Colonic mucosa (tissue), 4 donors: ENCODE measurements at regions not wholly inside any gene's neighbourhood (a gene's known extent, or its start where the extent isn't known, plus 50 kb on each side); places are given as distances from the start of the nearest gene placed in this dataset.
"Not testable (repeated sequence)": the region's sequence is repeated elsewhere in the genome, so short reads cannot be mapped to it uniquely, and the experiment has no call there.

Experiments used
- DNase-seq: peaks from one replicate; pipeline ENCODE4 v3.0.0-alpha.2; 2020
- H3K27ac ChIP-seq: fragments of 200-600 bp; one replicate; pipeline ENCODE4 v1.8.0; 2021
- H3K27me3 ChIP-seq: fragments of 200-600 bp; one replicate; pipeline ENCODE4 v1.8.0; 2021
- H3K36me3 ChIP-seq: fragments of 200-600 bp; one replicate; pipeline ENCODE4 v1.8.0; 2021
- H3K4me1 ChIP-seq: fragments of 200-600 bp; one replicate; pipeline ENCODE4 v1.8.0; 2021; ENCODE audit warnings: mild to moderate bottlenecking
- H3K4me3 ChIP-seq: fragments of 200-600 bp; one replicate; pipeline ENCODE4 v1.8.0; 2021
- H3K9ac ChIP-seq, 2 donors: one replicate each; pipeline ENCODE4 v1.7.0; 2013; ENCODE audit warnings: control low read depth in 2 of 2, low read depth in 2 of 2, low read length in 2 of 2
- H3K9me3 ChIP-seq: fragments of 200-600 bp; one replicate; pipeline ENCODE4 v1.8.0; 2021
- intact Hi-C: fragments of 100-400 bp; cut with DNase I; formaldehyde crosslinking; loops from one replicate; pipeline ENCODE4 v1.14.1; 2022
- TF ChIP-seq, protein P1 (sequence below): fragments of 200-600 bp; IDR thresholded peaks from one replicate; pipeline ENCODE4 v1.8.0; 2022; ENCODE audit warnings: antibody characterized with exemption, mild to moderate bottlenecking
- donor health status: healthy.
- donor health status: DM: no; HTN: no; CAD: no.
- donor health status: DM: no; HTN: no; CAD: no.

DNA sequence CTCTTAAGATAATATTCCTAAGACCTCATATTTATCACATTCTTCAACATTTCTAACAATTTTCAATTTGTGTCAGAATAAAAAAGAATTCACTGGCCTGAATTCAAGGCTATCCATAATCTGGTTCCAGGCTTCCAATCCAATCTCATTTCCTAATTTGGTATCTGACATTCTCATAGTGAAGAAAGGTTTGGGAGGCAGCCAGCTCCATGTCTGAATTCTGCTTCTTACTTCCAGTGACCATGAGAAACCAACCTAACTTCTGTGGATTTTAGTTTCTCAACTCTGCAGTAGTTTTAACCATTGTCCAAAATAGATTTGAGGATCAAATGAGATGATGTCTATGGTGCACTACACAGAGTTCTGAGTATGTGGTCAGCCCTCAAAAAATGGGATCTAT, 439.1 kb upstream of the GCFC2 start:
- Histone ChIP-seq H3K9ac (no peak overlapping the region), H3K4me1 (no peaks in the 10 kb centered on the region), H3K27me3 (no peaks in the 10 kb centered on the region), H3K9me3 (no peaks in the 10 kb centered on the region), H3K27ac (no peak overlapping the region), H3K4me3 (no peak overlapping the region), H3K36me3 (no peaks in the 10 kb centered on the region)
- intact Hi-C loops, result no loop called here
- TF ChIP-seq, protein P1, sequence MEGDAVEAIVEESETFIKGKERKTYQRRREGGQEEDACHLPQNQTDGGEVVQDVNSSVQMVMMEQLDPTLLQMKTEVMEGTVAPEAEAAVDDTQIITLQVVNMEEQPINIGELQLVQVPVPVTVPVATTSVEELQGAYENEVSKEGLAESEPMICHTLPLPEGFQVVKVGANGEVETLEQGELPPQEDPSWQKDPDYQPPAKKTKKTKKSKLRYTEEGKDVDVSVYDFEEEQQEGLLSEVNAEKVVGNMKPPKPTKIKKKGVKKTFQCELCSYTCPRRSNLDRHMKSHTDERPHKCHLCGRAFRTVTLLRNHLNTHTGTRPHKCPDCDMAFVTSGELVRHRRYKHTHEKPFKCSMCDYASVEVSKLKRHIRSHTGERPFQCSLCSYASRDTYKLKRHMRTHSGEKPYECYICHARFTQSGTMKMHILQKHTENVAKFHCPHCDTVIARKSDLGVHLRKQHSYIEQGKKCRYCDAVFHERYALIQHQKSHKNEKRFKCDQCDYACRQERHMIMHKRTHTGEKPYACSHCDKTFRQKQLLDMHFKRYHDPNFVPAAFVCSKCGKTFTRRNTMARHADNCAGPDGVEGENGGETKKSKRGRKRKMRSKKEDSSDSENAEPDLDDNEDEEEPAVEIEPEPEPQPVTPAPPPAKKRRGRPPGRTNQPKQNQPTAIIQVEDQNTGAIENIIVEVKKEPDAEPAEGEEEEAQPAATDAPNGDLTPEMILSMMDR, result no peak
- DNase-seq, result no peak

DNA sequence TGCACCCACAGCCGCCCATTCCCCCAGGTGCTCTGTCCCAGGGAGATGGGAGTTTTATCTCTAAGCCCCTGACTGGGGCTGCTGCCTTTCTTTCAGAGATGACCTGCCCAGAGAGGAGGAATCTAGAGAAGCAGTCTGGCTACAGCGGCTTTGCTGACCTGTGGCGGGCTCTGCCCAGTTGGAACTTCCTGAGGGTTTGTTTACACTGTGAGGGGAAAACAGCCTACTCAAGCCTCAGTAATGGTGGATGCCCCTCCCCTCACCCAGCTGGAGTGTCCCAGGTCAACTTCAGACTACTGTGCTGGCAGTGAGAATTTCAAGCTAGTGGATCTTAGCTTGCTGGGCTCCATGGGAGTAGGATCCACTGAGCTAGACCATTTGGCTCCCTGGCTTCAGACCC, 428.6 kb upstream of the GCFC2 start:
- not testable (repeated sequence) for H3K36me3 ChIP-seq, H3K4me3 ChIP-seq, DNase-seq

DNA sequence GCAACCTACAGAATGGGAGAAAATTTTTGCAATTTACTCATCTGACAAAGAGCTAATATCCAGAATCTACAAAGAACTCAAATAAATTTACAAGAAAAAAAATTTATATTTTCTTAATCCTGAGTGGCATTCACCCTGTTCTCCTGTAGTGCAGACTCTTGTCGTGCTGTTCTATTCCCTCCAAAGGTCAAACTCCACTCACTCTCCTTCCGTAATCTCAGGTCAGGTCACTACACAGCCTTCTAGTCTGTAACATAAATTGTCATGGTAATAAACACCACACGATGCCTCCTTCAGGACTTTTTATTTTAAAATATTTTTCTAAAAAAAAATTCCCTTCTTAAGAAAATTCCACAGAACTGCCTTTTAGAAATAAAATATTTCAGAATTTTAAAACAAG, 417.9 kb upstream of the GCFC2 start:
- TF ChIP-seq, protein P1, result no peak
- no peaks in the 10 kb centered on the region for H3K36me3 ChIP-seq
- H3K9me3 ChIP-seq, result no peaks in the 10 kb centered on the region
- peak; percentile 29 for DNase-seq
- H3K27me3 ChIP-seq, result no peaks in the 10 kb centered on the region
- intact Hi-C loops, result no loop called here
- H3K27ac ChIP-seq, result no peak overlapping the region
- H3K9ac ChIP-seq, result no peak overlapping the region
- H3K4me1 ChIP-seq, result no peaks in the 10 kb centered on the region
- H3K4me3 ChIP-seq, result no peak overlapping the region

More for the DNA sequence above, 428.6 kb upstream of the GCFC2 start:
- H3K27me3 ChIP-seq, H3K27ac ChIP-seq, H3K4me1 ChIP-seq, H3K9me3 ChIP-seq, intact Hi-C loops, H3K9ac ChIP-seq: not testable (repeated sequence)

DNA sequence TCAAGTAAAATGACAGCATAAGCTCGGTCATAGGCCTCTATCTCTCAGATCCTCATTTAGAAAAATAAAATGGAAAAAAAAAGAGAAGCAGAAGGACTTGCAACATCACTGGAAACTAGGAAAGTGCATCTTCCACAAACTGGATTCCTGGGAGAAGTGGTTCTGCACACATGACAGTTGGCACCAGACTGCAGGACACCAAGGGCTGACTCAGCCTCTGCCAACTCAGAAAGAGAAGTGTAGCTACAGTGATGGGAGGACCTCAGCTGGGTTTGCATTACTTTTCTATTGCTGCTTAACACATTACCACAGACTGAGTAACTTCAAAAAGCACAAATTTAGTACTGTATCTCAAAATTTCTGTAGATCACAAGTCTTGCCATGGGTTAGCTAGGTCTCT, 409.5 kb upstream of the GCFC2 start:
- Histone ChIP-seq H3K36me3 (no peaks in the 10 kb centered on the region), H3K4me3 (no peak overlapping the region), H3K9me3 (no peaks in the 10 kb centered on the region), H3K4me1 (no peaks in the 10 kb centered on the region), H3K27me3 (no peaks in the 10 kb centered on the region), H3K27ac (no peak overlapping the region), H3K9ac (no peak overlapping the region)
- TF ChIP-seq, protein P1, result no peak
- intact Hi-C loops, result no loop called here
- no peak for DNase-seq

DNA sequence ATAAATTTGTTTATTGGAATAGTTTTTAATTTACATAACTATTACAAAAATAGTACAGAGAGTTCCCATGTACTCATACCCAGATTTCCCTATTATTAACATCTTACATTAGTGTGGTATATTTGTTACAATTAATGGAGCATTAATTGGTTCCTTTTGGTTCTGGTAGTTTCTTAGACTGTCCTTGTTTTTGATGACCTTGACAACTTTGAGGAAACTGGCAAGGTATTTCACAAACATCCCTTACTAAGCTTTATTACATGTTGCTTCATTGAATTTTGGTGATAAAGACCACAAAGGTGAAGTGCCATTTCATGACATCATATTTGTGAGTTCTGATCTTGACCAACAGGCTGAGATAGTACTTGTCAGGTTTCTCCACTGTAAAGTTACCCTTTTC, 379.0 kb upstream of the GCFC2 start:
- H3K4me3 ChIP-seq, result no peak overlapping the region
- H3K4me1 ChIP-seq, result no peaks in the 10 kb centered on the region
- H3K9me3 ChIP-seq, result no peaks in the 10 kb centered on the region
- no peak overlapping the region for H3K9ac ChIP-seq
- H3K27ac ChIP-seq, result no peak overlapping the region
- H3K27me3 ChIP-seq, result no peaks in the 10 kb centered on the region
- intact Hi-C loops, result no loop called here
- DNase-seq, result no peak
- no peaks in the 10 kb centered on the region for H3K36me3 ChIP-seq
- TF ChIP-seq, protein P1, result no peak

DNA sequence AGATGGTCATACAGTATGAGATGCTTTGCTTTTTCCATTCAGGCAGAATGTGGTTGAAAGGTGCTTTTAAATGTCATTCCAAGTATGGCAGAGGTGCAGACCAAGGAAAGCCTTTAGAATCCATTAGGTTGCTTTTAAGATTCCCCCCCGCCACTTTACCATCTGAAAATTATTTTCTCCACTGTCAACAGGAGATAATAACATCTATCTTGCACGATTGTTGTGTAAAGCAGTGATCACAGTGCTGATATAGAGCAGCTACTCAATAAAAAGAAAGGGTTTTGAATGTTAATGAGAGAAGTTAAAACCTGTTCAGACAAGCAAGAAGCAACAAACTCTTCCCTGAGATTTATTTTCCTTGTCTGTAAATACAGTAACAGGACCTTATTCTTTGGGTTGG, 372.5 kb upstream of the GCFC2 start:
- H3K9me3 ChIP-seq, result no peaks in the 10 kb centered on the region
- no peak for DNase-seq
- no peaks in the 10 kb centered on the region for H3K36me3 ChIP-seq
- no peaks in the 10 kb centered on the region for H3K4me1 ChIP-seq
- no peak overlapping the region for H3K4me3 ChIP-seq
- H3K9ac ChIP-seq, result no peak overlapping the region
- TF ChIP-seq, protein P1, result no peak
- no peaks in the 10 kb centered on the region for H3K27me3 ChIP-seq
- no peak overlapping the region for H3K27ac ChIP-seq
- intact Hi-C loops, result no loop called here
